H54 (cell line): ENCODE measurements at regions not wholly inside any gene's neighbourhood (a gene's known extent, or its start where the extent isn't known, plus 50 kb on each side); places are given as distances from the start of the nearest gene placed in this dataset.

Source experiments
- DNase-seq: peaks from one replicate; pipeline ENCODE4 v3.0.0; 2011; ENCODE audit warnings: low spot score, mixed read lengths; ENCODE audit not compliant: insufficient read length
- FAIRE-seq: peaks from 3 replicates; lab custom pipeline; 2011; peaks lifted over from hg19 to GRCh38; lab: Jason Lieb, UNC
- POLR2A ChIP-seq: IDR thresholded peaks from 2 replicates; pipeline ENCODE4 v1.6.1; 2011; ENCODE audit warnings: low read depth, mild to moderate bottlenecking, low read length

- TF ChIP-seq POLR2A, result no peak
- FAIRE-seq (no peak), DNase-seq (no peak)
These were observed 117.2 kb downstream of the BANF2 start for GRCh38 chr20:17816804-17817587.

GRCh38 chr20:17811628-17811965, 111.8 kb downstream of the BANF2 start:
- no peak for TF ChIP-seq POLR2A
- FAIRE-seq (no peak), DNase-seq (no peak)

- FAIRE-seq (no peak), DNase-seq (no peak)
These were observed 111.3 kb downstream of the BANF2 start for GRCh38 chr20:17810847-17811627.

GRCh38 chr20:17810062-17810631, 110.4 kb downstream of the BANF2 start:
- no peak for TF ChIP-seq POLR2A
- DNase-seq (no peak), FAIRE-seq (no peak)

More at GRCh38 chr20:17810847-17811627, 111.3 kb downstream of the BANF2 start:
- no peak for TF ChIP-seq POLR2A

GRCh38 chr20:17809362-17810061, 109.7 kb downstream of the BANF2 start:
- no peak for TF ChIP-seq POLR2A
- DNase-seq (no peak), FAIRE-seq (no peak)

- FAIRE-seq (no peak), DNase-seq (no peak)
- TF ChIP-seq POLR2A, result no peak
These were observed 109.0 kb downstream of the BANF2 start for GRCh38 chr20:17808782-17809181.

- no peak for FAIRE-seq
- TF ChIP-seq POLR2A, result no peak
- DNase-seq, result no peak
These were observed 108.6 kb downstream of the BANF2 start for GRCh38 chr20:17808357-17808756.

- no peak for DNase-seq
- no peak for FAIRE-seq
- no peak for TF ChIP-seq POLR2A
These were observed 107.9 kb downstream of the BANF2 start for GRCh38 chr20:17807651-17808050.

- FAIRE-seq (no peak), DNase-seq (no peak)
- no peak for TF ChIP-seq POLR2A
These were observed 107.1 kb downstream of the BANF2 start for GRCh38 chr20:17806739-17807441.

GRCh38 chr20:17806107-17806506, 106.3 kb downstream of the BANF2 start:
- FAIRE-seq, result no peak
- TF ChIP-seq POLR2A, result no peak
- DNase-seq, result no peak

GRCh38 chr20:17803765-17804164, 104.0 kb downstream of the BANF2 start:
- TF ChIP-seq POLR2A, result no peak
- no peak for DNase-seq
- FAIRE-seq, result no peak

GRCh38 chr20:17799575-17800227, 99.9 kb downstream of the BANF2 start:
- no peak for TF ChIP-seq POLR2A
- FAIRE-seq, result no peak
- no peak for DNase-seq

- DNase-seq, result no peak
- no peak for TF ChIP-seq POLR2A
These were observed 98.8 kb downstream of the BANF2 start for GRCh38 chr20:17798601-17799000.

More at GRCh38 chr20:17798601-17799000, 98.8 kb downstream of the BANF2 start:
- FAIRE-seq, result no peak
